Stimulated activated CD4-positive, alpha-beta T cell treated with anti-CD3 and anti-CD28 coated beads, Interleukin-4, amount 100 ng/mL, for 24 hours (primary cell): ENCODE measurements at regions not wholly inside any gene's neighbourhood (a gene's known extent, or its start where the extent isn't known, plus 50 kb on each side); places are given as distances from the start of the nearest gene placed in this dataset.
"Not testable (repeated sequence)": the region's sequence is repeated elsewhere in the genome, so short reads cannot be mapped to it uniquely, and the experiment has no call there.

ENCODE experiments used
- DNase-seq: peaks from one replicate; pipeline ENCODE4 v3.0.0-alpha.2; 2020

DNA sequence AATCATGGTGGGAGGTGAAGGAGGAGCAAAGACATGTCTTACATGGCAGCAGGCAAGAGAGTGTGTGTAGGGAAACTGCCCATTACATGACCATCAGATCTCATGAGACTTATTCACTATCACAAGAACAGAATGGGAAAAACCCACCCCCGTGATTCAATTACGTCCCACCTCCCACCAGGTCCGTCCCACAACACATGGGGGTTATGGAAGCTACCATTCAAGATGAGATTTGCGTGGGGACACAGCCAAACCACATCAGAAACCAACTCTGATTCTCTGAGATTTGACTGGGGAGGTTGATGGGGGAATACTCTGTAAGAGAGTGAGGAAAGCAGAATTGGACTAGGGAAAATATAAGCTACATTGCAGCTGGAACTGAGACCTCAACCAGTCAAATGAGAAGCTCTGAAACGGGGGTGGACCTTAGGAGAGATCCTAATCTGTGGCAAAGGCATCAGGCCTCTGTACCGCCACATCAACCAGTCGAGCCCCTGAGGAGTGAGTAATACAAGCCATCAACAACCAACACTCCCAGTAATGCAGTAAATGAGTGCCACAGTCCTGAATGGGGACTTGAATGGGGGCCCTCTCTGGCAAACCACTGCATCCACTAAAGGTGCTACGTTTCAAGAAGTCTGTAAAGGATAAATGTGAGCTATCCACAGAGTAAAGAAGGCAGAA, 207.9 kb upstream of the GADL1 start:
- DNase-seq = peak; percentile 58

DNA sequence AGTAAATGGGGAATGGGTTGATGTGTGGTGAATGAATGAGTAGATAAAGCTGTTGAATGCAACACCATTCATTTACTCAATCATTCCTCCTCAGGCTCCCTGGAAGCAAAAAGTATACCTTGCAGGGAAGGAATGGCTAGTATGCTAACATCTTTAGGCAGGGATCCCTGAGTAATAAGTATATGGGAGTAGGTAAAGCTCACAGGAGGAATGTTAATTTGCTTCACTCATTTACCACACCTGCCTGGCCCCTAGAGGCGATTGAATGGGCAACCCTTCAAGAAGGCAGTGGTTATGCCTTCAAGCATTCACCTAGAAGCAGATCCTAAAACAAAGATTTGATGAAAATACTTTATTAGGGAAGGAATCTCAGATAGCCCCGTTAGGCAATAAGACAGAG, 208.7 kb upstream of the GADL1 start:
- DNase-seq = no peak

DNA sequence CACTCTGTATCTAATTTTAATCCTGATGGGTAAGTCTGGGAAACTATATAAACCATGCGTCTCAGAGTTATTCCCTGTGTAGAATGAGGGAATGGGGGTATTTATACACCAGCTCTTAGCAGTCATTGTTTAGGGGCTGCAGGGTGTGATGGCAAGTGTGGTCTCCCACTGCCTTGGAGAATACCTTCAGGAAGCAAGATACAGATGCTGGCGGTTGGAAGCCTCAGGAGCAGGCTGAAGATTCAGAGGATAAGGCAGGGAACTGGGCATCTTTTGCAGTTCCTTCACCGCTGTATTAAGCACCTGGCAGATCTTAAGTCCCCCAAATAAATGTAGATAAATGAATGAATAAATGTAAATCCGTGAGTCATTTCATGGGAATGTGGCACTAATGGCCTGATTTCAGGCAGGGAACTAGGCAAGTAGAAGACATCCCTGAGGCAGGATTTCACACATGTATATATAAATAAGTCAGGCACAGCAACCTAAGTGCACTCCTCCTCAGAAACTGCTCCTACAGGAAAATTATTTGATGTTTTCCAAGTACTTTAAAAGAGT, 209.2 kb upstream of the GADL1 start:
- DNase-seq = no peak

DNA sequence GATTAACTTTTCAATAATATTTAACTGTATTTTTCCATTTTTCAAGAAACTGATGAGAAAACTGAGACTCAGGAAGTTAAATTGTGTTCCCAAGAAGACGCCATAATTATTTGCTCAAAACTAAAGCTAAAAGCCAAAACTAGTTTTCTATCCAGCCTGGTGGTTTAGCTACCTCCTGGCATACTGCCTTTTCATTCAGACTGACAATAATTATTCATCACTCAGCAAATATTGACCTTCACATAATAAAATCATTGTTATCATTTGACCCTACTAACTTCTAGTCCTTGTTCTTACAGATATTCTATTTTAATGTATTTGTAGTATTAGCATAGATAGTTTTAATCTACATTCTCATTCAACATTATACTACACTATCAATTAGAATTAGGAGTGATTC, 210.6 kb upstream of the GADL1 start:
- no peak for DNase-seq

DNA sequence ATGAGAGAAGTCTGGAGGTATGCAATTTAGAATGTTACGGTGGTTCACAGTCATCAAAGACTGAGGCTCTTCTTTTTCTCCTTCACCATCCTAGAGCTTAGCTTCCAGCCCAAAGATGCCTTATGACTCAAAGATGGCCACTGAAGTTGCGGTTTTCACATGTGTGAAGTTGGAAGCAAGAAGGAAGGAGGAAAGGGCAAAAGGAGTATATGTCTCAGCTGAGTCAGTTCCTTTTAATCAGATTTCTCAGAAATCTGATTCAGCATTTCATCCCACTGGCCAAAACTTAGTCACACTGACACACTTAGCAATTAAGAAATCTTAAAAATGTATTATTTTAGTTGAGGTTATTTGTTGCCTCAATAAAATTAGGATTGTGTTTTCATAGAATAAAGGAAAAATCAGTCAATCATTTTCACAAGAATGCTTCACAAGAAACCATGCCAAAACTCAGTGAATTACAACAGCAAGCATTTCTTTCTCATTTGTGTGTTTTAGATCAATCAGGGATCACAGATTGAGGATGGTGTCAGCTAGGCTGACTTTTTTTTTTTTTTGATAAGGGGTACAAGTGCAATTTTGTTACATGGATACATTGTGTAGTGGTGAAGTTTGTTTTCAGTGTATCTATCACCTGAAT, 211.1 kb upstream of the GADL1 start:
- peak; percentile 45 for DNase-seq

DNA sequence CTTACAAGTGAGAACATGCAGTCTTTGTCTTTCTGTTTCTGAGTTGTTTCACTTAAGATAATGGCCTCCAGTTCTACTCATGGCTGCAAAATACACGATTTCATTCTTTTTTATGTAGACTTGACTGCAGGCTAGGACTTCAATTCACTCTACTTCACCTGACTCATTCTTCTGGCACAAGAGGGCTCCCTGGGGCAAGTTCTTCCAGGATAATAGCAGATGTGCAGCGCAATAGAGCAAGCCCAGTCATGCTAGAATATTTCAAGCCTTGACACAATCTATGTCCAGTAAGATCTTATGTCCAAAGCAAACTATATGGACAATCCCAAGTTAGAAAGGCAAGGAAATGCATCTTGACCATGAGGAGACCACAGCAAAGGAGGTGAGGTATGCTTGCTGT, 211.7 kb upstream of the GADL1 start:
- no peak for DNase-seq

DNA sequence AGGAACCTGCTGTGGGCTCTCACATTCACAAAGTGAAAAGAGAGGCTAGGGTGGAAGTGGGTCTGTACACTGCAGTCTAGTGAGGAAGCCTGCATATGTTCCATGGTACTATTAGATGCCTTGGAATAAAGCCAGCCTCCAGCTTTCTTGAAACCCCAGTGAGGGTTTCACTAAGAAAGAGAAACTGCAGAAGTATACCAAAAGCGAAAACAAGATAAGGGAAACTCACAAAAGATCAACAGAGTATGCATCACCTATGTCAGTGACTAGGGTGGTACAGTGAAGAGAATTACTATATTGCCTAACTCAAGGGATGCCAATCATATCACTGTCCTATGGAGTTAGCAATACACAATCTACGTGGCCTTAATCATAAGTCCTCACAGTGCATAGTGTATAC, 212.5 kb upstream of the GADL1 start:
- peak; percentile 17 for DNase-seq

DNA sequence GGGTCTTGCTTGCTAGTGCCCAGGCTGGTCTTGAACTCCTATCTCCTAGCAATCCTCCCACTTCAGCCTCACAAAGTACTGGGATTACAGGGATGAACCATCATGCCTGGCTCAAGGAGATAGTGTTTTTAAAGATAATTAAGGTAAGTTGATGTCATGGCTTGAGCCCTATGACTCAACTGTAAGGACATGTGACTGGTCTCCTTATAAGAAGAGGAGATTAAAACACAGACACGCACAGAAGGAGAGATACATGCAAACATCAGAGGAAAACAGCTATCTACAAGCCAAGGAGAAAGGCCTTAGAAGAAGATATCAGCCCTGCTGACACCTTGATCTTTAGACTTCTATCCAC, 220.4 kb upstream of the GADL1 start:
- DNase-seq = no peak

DNA sequence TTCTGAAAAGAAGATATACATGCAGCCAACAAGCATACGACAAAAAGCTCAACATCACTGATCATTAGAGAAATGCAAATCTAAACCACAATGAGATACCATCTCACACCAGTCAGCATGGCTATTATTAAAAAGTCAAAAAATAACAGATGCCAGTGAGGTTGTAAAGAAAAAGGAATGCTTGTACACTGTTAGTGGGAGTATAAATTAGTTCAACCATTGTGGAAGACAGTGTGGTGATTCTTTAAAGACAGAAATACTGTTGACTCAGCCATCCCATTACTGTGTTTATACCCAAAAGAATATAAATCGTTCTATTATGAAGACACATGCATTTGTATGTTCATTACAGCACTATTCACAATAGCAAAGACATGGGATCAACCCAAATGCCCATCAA, 221.1 kb upstream of the GADL1 start:
- DNase-seq = not testable (repeated sequence)

DNA sequence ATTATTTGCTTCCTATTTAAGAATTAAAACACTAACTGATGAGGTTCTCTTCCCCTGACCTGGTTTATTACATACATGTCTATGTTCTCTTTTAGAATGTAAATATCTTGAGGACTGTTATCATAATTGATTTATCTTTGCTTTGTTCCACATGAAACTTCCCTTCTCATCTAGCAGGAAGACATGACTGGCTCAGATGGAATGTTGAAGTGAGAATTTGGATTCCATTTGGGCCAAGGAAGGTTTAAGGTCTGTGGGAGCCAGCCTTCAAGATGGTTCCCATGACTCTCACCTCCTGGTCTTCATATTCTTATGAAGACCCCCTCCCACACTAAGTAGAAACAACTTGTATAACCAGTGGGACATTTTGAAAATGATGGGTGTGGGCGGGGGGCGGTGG, 222.2 kb upstream of the GADL1 start:
- no peak for DNase-seq

DNA sequence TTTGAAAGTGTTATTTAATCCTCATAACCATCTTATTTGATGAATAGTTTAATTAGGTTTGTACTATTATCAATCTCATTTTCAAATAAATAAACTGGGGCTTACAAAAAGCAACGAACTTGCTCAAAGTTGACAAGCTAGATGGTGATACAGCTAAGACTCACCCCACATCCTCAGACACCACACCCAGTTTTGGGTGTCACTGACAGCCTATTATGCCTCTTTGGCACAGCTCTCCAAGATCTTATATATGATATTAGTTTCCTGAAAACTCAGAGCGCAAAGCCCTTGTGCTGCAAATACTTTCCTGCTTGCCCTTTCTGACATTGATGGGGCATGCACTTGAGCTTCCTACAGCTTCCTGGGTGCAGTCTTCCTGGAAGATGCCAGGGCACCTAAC, 223.4 kb upstream of the GADL1 start:
- no peak for DNase-seq

DNA sequence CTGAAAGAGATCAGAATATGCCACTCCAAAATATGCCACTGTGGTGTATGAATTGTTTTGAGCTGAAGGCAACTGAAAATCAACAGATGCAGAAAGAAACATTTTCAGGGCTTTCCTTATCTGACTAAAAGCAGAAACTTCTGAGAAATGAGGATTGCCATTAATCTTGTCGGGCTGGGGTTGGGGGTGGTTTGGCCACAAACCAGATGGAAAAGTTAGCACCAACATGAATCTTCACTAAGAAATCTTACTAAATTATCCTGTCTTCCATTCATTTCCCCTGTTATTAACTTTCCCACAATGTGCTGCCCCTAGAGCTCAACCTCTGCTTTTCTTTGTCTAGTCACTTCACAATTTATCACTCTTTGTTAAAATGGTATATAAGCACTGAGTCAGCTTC, 229.9 kb upstream of the GADL1 start:
- no peak for DNase-seq

DNA sequence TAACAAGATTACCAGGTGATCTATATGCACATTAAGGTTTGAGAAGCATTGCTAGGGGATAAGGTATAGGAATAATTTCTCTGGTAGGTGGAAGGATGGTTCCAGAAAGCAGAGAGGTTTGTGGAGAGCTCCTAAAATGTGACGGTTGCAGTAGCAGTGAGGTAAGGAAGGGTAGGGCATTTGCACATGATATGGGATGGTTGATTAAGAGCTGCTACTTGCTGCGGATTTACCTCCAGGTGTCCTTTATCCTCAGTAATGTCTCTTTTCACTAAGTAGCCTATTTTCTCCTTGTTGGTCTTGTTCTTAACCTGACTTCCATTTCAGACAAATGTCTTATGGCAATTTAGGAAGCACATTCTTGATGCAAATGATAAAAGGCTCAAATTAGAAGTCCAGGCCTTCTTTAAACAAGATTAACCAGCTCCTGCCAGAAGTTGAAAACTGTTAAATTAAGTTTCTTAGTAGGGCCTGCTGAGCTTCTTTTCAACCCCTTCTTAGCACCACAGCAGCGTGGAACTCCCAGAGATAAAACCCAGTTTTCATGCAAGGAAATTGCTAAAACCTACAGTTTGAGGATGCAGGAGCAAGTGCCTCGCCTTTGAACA, 231.1 kb upstream of the GADL1 start:
- no peak for DNase-seq

DNA sequence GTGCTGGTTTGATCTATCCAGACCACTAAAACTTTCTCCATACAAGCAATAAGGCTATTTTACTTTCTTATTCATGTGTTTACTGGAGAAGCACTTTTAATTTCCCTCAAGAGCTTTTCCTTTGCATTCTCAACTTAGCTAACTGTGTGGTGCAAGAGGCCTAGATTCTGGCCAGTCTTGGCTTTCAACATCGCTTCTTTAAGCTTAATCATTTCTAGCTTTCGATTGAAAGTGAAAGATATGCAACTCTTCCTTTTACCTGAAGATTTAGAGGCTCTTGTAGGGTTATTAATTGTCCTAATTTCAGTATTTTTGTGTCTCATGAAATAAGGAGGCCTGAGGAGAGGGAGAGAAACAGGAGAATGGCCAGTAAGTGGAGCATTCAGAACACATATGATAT, 234.8 kb upstream of the GADL1 start:
- DNase-seq = no peak

DNA sequence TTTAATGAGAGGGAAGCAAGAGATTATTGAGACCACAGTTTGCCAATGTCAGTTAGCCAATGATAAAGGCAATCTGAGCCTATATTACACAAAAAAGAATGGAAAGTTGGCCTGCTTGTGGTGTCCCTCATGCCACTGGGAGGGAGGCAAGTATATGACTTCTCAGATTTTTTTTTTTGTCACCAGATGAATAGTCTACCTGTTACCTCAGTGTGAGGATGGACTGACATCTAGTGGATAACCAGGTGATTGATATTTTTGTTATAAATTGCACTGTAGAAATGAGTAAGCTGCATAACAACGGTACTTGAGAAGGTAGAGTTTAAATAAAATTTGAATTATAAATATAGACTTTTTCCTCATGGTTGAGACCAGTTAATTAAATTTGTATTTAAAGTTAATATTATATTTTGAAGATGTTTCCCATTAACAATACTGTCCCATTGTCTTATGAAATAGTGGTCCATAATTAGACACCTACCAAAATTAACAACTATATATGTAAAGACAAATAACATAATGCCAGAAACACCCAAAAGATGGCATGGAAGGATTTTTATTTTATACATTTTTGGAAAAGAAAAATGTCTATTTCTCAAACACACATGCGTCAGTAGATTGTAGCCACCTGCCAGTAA, 237.8 kb upstream of the GADL1 start:
- peak; percentile 3 for DNase-seq

DNA sequence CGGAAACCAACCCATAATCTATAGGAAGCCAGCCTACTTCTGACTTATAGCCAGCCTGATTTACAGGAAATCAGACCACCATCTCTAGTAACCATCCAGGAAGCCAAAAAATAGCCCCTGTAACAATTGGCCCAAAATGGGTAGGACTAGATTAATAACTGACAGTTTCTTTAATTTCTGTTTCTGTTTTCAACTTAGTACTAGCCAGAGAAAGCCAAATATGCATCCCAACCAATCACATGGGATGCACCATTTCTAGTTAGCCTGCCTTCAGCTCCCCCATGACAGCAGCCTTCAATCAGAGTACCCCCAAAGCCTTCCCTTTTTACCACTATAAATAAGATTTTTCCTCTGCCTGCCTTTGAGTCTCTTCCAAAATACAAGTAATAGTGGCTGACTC, 239.1 kb upstream of the GADL1 start:
- no peak for DNase-seq

DNA sequence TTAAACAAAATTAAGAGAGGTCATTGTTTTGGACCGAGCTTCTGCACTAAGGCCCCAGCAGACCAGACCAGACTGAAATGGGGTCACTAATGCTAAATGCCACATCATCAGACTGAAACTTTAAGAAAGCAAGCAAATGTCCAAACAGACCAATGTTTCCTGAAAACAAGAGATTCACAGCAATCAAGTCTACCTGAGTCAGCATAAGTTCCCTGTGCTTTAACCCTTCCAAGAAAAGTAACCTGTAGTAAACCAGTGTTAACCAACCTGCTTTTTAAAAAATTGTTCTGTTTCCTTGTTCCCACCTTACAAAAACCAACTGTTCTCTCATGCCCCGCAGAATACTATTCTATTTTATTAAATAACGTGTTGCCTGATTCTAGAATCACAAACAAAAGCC, 241.1 kb upstream of the GADL1 start:
- DNase-seq = no peak

DNA sequence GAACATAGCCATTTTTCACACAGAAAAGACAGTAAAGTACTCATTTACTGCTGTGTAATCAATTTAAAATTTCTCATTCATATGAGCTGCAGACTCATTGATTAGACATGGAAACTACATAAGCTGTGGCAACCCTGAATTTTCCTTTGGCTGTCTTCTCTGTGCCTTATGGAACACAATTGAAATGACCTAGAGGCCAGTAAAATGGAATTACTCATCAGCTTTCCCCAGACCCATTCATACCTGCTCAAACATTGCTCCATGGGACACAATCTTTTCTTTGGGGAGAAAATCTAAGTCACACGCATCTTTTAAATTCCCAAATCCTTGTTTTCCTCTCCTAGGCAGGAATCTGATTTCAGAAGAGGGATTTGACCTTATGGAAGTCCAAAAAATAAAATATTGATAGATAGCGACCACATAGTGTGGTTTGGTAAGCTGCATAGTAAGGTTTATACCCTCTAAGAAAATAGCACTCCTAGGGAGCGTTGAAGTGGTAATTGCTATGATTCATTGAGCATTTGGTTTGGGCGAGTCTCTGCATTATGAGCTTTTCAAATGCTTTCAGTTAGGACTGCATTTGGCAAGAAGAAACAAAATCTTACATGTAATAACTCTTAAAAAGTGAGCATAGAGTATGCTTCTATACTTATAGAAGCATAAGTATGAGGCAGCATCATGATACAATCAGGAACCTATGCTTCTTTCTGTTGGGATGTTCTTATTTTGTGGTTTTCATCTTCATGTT, 243.4 kb upstream of the GADL1 start:
- DNase-seq = no peak

DNA sequence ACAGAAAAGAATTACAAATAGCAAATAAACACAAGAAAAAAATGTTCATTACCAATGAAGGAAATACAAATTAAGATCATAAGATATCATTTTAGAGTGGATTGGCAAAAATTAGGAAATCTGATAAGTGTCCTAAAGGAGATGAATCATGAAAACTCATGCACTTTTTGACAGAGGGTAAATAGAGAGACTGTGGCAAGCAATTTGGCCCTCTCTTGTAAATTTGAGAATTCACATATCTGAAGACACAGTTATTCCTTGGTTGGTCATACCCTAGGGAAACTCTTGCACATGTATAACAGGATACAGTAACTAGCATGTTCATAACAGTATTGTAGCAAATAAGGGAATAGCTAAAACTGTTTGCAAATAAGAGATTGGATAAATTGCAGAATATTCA, 246.0 kb upstream of the GADL1 start:
- no peak for DNase-seq

DNA sequence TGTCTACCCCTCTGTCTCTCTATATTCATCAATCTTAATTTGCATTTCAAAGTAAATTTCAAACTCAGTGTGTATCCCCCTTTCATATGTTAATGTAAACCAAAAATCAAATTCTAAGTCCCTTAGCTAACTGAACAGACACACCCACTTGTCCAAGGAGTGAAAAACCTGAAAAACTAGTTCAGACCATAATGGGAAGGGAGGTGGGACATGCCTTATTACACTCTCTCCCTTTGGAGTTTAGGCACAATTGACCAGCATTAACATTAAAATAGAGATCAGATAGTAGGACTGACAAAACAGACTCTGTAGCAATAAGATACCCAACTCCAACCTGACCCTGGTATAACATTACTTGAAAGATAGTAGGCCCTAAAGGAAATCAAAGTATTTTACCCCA, 247.7 kb upstream of the GADL1 start:
- no peak for DNase-seq

DNA sequence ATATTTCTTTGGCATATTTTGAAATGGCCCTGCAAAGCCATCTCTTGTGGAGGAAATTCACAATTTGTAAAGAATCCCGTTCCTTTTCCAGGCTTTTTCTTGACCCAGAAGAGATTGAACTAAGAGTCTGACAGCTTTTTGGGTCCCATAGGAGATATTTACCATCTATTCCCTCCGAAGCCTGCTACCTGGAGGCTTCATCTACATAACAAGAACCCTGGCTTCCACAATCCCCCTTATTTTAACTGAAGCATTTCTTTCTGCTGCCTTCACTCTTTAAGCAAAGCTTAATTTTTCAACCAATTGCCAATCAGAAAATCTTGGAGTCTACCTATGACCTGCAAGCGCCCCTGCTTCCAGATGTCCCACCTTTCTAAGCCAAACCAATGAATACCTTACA, 248.1 kb upstream of the GADL1 start:
- no peak for DNase-seq

DNA sequence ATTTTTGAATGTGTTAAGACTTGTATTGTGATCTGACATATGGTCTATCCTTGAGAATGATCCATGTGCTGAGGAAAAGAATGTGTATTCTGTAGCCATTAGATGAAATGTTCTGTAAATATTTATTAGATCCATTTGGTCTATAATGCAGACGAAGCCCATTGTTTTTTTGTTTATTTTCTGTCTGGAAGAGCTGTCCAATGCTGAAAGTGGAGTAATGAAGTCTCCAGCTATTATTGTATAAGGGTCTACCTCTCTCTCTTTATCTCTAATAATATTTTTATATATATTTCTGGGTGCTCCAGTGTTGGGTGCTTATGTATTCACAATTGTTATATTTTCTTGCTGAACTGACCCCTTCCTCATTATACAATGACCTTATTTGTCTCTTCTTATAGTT, 250.6 kb upstream of the GADL1 start:
- DNase-seq = no peak

DNA sequence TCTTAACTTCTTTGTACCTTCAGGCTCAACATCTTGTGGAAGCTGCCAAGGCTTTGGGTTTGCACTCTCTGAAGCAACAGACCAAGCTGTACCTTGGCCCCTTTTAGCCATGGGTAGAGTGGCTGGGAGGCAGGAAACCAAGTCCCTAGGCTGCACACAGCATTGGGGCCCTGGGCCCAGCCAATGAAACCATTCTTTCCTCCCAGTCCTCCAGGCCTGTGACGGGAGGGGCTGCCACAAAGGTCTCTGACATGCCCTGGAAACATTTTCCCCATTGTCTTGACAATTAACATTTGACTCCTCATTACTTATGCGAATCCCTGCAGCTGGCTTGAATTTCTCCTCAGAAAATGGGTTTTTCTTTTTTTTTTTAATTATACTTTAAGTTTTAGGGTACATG, 253.1 kb upstream of the GADL1 start:
- no peak for DNase-seq
